Activated gamma-delta T cell (primary cell): ENCODE measurements at regions not wholly inside any gene's neighbourhood (a gene's known extent, or its start where the extent isn't known, plus 50 kb on each side); places are given as distances from the start of the nearest gene placed in this dataset.
A peak's percentile ranks its signal among the peaks of the same experiment; 100 is the strongest.
"Not testable (repeated sequence)": the region's sequence is repeated elsewhere in the genome, so short reads cannot be mapped to it uniquely, and the experiment has no call there.

ENCODE experiments used
- DNase-seq: peaks from one replicate; lab custom pipeline; 2025; lab: John Stamatoyannopoulos, UW

DNA sequence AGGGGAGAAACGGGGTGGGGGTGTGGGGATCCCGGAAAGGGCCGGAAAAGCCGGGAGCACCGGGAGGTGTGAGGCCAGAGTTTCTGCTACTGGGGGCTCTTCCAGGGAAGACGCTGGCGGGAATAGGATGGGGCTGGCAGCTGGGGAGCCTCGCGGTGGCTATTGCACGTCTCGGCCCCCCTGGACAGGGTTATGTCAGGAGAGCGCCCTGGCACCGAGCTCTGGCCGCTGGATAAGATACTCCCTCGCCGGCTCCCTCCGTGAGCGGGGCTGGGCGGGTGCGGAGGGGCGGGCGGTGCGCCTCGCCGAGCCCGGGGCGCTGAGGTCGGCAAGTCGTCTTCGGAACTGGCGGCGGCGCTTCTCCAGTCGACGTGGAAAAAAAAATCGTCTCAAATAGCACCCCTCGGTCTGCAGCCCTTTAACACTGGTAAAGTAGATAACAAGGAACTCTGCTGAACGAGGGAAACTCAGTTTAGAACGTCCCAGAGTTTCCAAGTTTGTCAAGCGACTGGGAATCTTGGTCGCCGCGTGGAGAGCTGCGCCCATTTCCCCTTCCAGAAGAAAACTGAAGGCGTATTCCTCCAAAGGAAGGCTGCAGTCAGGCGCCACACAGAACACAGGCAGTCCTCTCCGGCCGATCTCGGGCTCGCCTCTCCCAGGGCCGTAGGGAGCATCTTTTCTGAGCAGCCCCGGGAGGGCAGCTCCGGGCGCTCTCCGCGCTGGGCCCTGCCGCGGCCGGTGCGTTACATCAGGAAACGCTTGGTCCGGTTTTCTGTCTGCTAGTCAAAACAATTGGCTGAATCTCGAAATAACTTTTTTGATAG, 115.1 kb downstream of the KCNRG start:
- peak; percentile 26 for DNase-seq

DNA sequence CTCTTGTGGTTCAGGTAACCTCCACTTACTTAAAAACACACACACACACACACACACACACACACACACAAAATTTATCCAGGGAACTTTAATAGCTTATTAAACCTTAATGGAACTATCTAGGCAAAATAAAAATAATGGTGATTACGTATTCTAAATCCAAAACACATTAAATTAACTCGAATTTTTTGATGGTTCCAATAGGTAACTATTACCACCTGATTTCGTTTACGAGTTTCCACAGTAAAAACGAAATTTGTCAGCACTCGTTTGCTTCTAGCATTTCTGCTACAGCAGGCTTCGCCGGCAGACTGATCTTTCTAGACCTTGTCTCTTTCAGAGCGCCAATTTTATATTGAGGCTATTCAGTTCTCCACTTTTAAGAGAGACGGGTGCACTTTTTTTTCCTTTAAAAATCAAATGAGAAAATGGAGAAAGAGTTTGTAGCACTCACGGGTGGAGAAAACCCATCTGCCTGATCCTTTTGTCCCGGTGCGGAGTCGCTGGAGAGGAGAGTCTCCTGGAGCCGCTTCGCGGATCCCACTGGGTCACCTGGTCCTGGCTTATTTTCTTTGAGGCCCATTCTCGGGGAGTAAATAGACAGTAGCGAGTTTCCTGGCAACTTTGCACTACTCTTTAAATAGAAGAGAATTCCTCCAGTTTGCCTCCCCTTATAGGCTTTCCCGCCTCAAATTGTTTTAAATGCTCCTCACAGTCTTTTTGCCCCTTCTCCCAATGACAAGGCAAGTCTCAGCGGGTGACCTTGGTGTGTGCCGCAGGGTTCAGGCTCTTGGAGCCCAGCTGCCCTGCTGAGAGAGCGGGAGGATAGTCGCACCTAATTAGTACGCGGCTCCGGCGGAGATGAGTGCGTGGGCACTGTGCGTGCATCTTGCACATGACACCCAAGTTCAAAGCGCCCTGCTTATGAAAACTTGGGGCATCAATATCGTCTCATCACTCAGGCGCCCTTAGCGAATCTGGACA, 117.0 kb downstream of the KCNRG start:
- DNase-seq, result no peak

DNA sequence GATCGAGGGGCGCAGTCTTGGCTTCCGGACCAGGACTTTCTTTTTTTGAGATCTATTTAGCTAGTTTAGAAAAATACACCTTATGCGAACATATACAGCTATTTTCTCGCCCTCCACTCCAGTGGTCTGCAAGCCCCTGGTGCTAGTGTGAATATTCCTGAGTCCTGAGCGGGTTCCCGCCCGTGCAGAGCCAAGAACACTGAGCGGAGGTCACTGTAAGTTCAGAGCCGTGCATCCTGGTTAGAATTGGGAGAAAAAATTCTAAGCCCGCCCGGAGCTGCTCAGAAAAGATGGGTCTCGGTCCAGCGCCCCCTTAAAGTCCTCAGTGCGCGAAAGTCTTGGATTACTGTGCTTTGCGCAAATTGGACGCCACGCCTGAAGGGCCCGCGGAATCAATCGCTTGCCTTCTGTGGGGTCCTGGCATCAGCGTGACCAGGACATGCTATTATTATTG, 117.7 kb downstream of the KCNRG start:
- no peak for DNase-seq

DNA sequence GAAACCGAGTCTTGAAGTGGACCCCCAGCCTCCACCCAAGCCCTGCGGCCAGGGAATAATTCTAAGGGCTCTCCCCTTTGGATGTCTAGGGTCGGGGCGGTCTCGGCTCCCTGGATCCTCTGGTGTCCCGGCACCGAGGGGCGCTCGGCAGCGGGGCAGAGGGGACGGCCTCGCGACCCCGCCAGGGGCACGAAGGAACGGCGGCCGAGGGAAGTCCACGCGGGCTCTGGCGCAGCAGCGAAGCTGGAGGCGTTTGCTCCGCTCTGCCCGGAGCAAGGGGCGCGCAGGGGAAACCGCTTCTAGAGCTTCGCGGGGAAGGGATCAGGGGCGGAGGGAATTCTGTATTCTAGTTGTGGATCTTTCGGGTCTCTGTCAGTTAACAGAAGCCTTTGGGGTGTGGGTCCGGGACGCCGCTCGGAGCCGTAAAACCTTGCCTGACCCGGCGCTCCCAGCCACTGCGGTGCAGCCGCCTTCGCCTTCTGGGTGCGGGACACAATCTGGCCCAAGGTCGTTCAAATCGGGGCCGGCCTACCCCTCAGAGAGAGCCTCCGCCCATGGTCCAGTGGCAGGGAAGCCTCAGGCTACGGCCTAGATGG, 118.2 kb downstream of the KCNRG start:
- DNase-seq, result no peak

DNA sequence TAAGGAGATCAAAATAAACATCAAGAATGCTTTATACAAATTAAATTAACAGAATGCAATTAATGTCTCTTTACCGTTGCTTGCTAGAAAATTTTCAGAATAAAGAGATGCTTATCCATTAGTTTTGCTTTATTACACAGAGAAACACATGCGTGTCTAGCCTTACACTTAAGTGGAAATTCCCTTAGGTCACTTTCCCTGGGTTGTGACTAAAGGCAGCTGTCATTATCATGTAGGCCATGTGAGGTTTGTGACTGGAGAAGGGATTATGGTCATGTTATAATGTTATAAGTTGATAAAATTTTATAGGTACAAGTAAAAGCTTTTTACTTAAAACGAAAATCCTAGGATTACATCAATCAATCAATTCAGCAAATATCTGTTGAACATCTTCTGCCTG, 121.0 kb downstream of the KCNRG start:
- no peak for DNase-seq

DNA sequence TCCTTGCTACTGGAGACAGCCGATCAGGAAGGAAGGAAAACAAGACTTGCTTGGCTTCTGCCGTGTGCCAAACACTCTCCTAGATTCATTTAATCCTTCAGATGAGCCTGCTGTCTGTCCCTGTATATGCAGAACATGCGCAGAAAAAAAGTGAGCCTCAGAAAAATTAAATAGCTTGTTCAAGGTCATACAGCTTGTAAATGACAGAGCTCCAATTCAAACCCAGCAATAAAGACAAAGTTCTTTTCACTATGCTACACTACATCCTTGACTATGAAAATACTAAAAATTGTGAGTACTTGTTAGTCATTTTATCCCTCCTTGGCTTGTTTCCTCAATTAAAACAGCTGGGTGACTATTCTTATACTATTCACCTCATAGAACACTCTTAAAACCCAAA, 121.4 kb downstream of the KCNRG start:
- DNase-seq, result no peak

DNA sequence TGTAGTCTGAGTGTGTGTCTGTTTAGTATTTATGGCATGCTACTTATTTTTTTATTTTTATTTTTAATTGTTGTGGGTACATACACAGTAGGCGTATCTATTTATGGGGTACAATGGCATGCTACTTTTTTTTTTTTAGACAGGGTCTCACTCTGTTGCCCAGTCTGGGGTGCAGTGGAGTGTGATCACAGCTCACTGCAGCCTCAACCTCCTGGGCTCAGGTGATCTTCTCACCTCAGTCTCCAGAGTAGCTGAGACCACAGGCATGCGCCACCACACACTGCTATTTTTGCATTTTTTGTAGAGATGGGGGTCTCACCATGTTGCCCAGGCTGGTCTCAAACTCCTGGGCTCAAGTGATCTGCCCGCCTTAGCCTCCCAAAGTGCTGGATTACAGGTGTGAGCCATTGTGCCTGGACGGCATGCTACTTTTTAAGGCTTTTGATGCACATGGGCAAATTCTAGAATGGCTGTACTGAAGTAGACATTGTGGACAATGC, 124.2 kb downstream of the KCNRG start:
- not testable (repeated sequence) for DNase-seq

DNA sequence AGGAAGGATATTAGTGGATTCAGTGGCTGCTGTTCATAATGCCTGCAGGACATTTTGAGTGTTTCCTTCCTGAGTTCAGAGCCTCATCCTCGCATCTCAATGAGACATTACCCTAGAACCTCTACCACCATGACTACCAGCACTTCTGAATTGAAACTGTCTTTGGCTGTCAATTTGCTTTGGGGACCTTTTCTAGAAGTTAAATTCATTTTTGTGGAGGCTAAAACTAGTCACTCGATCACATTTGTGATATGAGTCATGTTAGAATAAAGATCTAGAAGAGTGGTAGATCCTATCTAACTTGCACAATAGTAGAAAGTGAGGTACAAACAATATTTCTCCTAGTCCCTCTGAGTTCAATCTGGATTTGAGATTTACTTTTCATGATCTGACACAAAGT, 124.9 kb downstream of the KCNRG start:
- no peak for DNase-seq

DNA sequence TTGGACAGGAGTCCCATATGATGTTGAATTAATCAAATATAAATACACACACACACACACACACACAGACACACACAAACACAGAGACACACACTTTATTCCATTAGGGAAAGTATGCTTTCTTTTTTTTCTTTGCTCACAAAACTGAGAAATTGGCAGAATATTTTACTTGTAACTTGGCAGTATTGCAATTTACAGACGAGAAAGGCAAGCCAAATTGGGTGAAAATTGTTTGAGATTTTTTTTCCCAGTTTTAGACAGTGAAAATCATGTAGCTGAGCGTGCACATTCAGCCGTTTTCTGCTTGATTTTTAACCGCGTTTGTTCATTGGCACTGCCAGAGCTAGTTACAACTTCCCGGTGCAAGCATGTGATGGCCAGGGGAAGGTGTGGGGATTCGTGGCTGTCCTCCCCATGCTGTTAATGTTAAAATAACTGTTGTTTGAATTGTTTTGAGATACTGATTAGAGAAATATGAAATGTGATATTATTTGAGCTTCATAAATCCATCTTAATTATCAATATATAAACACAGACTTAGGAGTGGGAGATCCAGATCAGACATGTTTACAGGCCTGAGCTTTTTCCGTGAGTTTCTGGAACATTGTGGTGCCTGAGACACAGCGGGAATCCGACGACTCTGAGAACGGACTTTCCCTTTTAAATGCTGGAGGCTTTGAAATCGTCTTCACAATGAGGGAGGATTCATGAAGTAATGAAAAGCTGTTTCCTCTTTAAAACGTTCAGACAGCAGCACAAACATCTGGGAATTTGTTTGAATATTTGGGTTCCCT, 125.5 kb downstream of the KCNRG start:
- no peak for DNase-seq

DNA sequence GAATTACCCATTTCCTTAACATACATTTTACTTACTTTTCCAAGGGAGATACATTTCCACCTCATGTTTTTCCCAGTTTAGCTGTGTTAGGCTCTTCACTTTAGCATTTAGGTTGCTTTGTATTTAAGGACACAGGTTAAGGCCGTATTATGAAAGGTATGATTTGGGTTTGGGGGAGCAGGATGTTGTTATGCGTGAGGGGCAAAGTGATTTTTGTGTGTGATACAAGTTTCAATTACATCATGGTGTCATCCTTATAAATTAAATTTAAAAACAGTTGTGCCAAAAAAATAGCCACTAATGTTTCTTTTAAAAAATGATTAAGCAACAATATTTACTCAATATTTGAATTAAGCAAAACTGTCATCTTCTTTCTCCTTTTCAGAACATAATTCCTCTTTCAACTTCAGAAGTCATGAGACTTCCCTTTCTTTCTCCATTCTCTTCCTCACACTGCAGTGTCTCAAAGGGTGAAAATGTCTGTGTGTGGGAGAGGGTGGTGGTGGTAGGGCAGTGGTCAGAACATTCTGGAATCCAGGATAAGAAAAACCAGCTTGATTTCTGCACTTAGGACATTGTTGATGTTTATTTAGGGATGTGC, 126.2 kb downstream of the KCNRG start:
- DNase-seq, result no peak

DNA sequence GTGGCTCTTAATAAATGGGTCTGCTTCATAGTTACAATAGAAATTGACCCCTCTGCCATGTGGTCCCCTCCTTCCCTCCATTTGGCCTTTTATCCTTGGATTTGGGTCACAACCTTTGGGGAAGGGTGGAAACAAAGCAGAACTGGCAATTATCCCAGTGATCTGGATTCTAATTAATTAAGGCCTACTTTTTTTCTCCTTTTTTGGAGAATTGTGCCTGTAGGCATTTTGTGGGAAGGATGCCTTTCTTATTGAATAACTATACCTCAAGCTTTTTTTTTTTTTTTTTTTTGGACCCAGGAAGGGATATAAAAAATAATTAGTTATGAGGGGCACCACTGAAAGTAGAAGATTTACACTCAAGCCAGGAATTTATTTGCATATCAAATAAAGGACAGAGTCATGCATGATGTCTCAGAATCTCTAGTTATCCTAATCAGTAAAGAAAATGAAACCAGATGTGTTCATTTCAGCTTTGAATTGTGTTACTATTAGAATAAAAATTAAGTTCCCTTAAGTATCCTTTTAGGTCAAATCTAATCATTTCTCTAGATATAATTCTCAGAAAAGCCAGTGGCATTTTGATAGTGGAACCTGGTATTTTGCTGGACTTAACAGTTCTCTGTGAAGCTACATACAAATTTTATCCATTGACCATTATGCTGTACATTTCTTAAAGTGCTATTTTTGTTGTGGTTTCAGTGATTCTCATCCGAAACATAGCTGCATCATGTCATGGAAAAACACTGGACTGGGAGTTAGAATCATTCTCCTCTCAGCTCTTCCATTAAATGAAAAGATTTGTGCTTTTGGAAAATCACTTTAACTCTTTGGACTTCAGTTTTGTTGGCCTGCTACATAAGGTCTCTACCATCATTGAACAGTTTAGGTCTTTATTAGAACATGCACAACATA, 129.3 kb downstream of the KCNRG start:
- DNase-seq, result no peak

DNA sequence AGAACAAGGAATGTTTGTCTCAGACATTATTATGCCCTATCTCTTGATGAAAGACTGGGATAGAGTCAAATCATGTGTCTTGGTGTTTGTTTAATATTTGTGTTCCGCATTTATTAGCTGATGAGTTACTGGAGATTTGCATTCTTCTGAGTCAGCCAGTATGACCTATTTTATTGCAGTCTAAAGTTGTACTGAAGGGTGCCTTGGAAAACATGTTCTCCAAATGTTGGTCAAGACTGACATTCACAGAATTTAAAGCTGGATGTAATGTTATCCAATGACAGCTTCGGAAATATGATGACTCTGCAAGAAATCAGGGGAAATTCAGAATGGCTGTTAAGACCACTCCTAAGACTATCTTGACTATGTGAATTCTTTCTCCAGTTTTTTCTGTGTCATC, 134.0 kb downstream of the KCNRG start:
- no peak for DNase-seq

DNA sequence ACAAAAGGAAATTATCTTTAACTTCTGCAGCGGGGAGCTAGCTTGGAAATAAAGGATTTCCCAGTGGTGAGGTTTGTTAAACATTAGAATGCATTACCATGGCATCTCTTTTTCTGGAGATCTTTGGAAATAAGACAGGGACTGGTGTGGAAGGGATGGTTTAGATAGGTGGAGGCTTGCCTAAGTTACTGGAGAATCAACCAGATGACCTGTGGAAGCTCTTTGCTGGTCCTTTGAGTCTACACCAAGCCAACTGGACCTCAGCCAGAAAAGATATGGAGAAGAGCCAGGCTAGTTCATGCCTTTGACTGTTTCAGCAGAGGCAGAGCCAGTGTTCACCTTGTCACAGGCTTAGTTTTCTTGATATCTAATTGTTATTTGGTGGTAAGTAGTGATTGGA, 134.7 kb downstream of the KCNRG start:
- DNase-seq, result no peak

DNA sequence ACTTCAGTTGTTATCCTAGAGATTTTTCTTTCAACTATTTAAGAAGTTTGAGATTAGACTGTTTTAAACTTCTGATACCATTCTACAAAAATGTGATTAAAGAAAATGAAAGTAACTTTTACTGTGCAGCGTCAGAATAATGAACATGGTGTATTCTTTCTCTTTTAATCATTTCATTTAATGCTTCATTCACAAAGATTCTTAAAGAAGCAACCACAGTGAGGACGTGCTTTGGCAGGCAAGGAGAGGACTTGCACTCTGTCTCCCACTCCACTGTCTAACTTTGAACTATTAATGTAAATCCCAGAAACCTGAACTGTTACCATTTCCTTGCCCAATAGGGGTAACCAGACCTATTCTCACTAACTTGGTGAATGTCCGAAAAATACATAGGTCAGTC, 137.0 kb downstream of the KCNRG start:
- DNase-seq, result no peak

DNA sequence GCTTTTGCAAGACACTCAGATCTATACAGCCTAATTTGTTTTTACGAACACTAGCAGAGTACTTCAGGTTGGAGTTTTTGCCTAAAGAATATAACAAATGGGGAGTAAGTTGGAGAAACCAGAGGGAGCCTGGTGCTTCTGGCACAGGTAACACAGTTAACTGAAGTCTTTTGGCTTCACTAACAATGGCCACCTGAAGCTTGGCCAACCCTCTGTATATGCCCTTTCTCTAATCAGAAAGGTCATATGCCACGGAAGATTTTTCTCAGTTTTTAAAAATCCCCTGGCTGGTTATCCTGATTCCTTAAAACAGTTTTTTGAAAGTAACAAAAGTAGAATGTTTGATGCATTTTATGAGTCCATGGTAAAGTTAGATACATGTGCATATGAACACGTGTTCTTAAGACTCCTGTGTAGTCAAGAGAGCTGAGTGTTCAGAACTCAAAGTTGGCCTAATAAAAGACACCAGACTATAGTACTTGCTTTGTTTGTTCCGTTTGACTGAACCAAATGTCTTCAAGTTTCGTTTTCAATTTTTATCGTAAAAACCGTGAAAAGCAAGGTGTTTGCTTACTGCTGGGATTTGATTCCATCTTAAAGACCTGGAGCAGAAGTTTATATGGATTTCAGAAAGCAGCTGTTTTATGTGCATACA, 137.5 kb downstream of the KCNRG start:
- no peak for DNase-seq

DNA sequence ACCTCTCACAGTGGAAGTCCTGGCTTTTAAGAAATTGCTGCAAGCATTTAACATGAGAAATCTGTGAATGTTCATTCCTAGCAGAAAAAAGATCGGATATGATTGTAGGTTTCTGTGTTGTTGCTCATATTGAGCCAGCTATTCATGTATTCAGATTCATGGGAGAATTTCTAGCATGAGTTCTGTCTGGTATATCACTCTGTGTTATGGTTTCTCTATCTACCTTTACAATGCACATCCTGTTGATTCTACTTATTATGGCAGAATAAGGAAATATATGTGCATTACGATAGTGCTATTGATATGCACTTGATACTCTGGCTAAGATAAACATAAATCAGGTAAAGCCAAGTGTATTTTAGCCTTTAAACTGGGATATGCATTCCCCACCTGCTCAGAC, 138.2 kb downstream of the KCNRG start:
- DNase-seq, result no peak

DNA sequence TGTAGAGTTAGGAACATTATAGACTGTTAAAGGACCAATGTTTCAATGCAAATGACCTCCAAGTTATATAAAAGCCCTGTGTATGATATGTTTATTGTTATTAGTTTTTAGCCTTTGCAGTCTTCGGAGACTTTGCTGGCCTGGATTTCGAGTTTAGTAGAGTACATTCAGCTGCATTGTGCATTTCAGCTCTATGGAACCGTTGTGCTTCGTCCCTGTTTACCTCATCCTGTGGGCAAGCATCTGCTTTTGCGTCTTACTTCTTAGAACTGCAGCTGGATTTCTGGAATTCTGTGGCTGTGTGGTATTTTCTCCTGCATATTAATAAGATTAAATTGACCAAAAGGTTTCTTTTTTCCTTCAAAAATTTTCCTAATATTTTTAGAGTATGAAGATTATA, 138.6 kb downstream of the KCNRG start:
- DNase-seq, result no peak

DNA sequence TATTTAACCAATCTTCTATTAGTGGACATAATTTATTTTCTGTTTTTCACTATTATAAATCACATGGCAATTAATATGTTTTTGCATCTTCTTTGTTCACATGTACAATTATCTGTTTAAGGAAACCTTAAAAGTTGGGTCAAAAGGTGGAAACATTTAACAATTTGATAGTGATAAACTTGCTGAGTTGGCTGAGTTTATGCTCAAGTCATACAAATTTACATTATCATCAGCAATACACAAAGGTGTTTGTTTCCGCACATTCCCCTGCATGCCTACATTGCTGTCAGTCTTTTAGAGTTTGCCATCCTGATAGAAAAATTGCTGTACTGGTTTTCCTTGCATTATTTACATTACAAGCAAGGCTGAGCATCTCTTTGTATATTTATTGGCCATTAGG, 139.5 kb downstream of the KCNRG start:
- DNase-seq, result no peak

DNA sequence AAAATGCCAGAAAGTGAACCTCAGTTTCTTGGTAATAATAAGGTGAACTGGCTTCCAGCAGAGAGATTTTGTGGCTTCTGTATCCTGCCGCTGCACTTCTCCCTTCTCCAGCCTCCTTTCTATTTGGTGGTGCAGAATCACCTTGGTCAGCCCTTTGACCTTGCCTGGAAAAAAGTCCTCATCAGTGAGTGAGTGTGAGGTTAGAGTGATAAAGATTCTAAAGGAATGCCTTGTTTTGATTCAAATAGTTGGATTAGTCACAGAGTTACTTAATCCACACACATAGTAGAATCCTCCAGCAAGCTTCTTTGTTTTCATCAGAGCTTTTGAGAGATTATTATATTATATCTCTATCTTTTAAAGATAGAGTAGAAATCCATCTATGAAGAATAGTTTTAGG, 140.9 kb downstream of the KCNRG start:
- DNase-seq, result no peak
